Vagina (tissue), 2 donors: ENCODE measurements at regions not wholly inside any gene's neighbourhood (a gene's known extent, or its start where the extent isn't known, plus 50 kb on each side); places are given as distances from the start of the nearest gene placed in this dataset.

Experiments used
- CTCF ChIP-seq, 3 experiments: fragments of 450-650 bp in 2 of 3; fragments of 200-600 bp in 1 of 3; sonication (generic) in 1 of 3; IDR thresholded peaks; one replicate each; pipeline ENCODE4 v1.5.1; 2017 to 2019; ENCODE audit warnings: antibody characterized with exemption in 3 of 3, mild to moderate bottlenecking in 2 of 3, moderate library complexity in 2 of 3
- POLR2A ChIP-seq, 2 donors: fragments of 450-650 bp; IDR thresholded peaks; one replicate each; pipeline ENCODE4 v1.6.1; 2017; ENCODE audit warnings: antibody characterized with exemption in 2 of 2, mild to moderate bottlenecking in 2 of 2, moderate library complexity in 2 of 2
- POLR2AphosphoS5 ChIP-seq, 2 donors: sonication (generic); formaldehyde crosslinking; IDR thresholded peaks; one replicate each; pipeline ENCODE4 v1.9.0; 2017; ENCODE audit warnings: antibody characterized with exemption in 2 of 2, mild to moderate bottlenecking in 2 of 2, low read depth in 1 of 2; ENCODE audit not compliant: insufficient read depth in 1 of 2

DNA sequence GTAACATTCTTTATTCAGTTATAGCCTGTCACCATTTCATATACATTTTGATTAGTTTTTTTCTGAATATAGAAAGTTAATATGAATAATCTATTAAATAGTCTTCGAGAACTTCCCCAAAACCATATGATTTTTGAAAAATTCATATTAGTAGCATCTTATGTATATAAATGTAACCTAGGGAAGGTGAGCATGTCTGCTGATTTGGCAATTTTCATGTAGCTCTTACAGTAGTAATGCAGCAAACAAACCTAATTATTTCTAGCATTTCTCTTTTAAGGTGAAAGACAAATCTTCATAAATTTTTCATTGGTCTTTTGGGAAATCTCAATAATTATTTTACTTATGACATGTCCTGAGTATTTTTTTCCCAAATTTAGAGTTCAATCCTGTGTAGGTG, 939.0 kb downstream of the TBC1D32 start:
- TF ChIP-seq CTCF (IDR thresholded peaks at IDR 0.05) (no peak), POLR2AphosphoS5 (IDR thresholded peaks at IDR 0.05; ENCODE audit: insufficient read depth in 1 of 2, low read depth in 1 of 2) (no peak), POLR2A (IDR thresholded peaks at IDR 0.05) (no peak)
